ENCODE measurements at regions not wholly inside any gene's neighbourhood (a gene's known extent, or its start where the extent isn't known, plus 50 kb on each side); places are given as distances from the start of the nearest gene placed in this dataset.

GRCh38 chrX:87391742-87392141 lies 125.9 kb upstream of the KLHL4 start (continued):
- TF ChIP-seq, protein P1, sequence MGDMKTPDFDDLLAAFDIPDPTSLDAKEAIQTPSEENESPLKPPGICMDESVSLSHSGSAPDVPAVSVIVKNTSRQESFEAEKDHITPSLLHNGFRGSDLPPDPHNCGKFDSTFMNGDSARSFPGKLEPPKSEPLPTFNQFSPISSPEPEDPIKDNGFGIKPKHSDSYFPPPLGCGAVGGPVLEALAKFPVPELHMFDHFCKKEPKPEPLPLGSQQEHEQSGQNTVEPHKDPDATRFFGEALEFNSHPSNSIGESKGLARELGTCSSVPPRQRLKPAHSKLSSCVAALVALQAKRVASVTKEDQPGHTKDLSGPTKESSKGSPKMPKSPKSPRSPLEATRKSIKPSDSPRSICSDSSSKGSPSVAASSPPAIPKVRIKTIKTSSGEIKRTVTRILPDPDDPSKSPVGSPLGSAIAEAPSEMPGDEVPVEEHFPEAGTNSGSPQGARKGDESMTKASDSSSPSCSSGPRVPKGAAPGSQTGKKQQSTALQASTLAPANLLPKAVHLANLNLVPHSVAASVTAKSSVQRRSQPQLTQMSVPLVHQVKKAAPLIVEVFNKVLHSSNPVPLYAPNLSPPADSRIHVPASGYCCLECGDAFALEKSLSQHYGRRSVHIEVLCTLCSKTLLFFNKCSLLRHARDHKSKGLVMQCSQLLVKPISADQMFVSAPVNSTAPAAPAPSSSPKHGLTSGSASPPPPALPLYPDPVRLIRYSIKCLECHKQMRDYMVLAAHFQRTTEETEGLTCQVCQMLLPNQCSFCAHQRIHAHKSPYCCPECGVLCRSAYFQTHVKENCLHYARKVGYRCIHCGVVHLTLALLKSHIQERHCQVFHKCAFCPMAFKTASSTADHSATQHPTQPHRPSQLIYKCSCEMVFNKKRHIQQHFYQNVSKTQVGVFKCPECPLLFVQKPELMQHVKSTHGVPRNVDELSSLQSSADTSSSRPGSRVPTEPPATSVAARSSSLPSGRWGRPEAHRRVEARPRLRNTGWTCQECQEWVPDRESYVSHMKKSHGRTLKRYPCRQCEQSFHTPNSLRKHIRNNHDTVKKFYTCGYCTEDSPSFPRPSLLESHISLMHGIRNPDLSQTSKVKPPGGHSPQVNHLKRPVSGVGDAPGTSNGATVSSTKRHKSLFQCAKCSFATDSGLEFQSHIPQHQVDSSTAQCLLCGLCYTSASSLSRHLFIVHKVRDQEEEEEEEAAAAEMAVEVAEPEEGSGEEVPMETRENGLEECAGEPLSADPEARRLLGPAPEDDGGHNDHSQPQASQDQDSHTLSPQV (IDR thresholded peaks at IDR 0.05) = no peak
- no peak for TF ChIP-seq ZBED1 (IDR thresholded peaks at IDR 0.05; ENCODE audit: borderline replicate concordance)
- TF ChIP-seq, protein P2, sequence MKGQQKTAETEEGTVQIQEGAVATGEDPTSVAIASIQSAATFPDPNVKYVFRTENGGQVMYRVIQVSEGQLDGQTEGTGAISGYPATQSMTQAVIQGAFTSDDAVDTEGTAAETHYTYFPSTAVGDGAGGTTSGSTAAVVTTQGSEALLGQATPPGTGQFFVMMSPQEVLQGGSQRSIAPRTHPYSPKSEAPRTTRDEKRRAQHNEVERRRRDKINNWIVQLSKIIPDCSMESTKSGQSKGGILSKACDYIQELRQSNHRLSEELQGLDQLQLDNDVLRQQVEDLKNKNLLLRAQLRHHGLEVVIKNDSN (IDR thresholded peaks at IDR 0.05; ENCODE audit: borderline replicate concordance, extremely low read length, insufficient read depth, low read depth, low read length) = no peak
- no peak for TF ChIP-seq STAT3 (IDR thresholded peaks at IDR 0.05; ENCODE audit: low read depth, low read length)
- no peak for TF ChIP-seq CEBPB (IDR thresholded peaks at IDR 0.05; ENCODE audit: borderline replicate concordance in 1 of 2, low read depth in 2 of 2, low read length in 2 of 2)
- TF ChIP-seq YY1 (IDR thresholded peaks at IDR 0.05; ENCODE audit: low read depth, low read length) = no peak
- no peak for TF ChIP-seq FOS (IDR thresholded peaks at IDR 0.05; ENCODE audit: borderline replicate concordance, extremely low read depth, insufficient read length)
- TF ChIP-seq ZNF24 (IDR thresholded peaks at IDR 0.05) = no peak
- TF ChIP-seq MEF2B (IDR thresholded peaks at IDR 0.05; ENCODE audit: partially characterized antibody, poor library complexity, severe bottlenecking) = no peak
- no peak for TF ChIP-seq TCF12 (IDR thresholded peaks at IDR 0.05; ENCODE audit: low read depth, low read length)
- TF ChIP-seq ZSCAN29 (IDR thresholded peaks at IDR 0.05) = no peak
- TF ChIP-seq, protein P3, sequence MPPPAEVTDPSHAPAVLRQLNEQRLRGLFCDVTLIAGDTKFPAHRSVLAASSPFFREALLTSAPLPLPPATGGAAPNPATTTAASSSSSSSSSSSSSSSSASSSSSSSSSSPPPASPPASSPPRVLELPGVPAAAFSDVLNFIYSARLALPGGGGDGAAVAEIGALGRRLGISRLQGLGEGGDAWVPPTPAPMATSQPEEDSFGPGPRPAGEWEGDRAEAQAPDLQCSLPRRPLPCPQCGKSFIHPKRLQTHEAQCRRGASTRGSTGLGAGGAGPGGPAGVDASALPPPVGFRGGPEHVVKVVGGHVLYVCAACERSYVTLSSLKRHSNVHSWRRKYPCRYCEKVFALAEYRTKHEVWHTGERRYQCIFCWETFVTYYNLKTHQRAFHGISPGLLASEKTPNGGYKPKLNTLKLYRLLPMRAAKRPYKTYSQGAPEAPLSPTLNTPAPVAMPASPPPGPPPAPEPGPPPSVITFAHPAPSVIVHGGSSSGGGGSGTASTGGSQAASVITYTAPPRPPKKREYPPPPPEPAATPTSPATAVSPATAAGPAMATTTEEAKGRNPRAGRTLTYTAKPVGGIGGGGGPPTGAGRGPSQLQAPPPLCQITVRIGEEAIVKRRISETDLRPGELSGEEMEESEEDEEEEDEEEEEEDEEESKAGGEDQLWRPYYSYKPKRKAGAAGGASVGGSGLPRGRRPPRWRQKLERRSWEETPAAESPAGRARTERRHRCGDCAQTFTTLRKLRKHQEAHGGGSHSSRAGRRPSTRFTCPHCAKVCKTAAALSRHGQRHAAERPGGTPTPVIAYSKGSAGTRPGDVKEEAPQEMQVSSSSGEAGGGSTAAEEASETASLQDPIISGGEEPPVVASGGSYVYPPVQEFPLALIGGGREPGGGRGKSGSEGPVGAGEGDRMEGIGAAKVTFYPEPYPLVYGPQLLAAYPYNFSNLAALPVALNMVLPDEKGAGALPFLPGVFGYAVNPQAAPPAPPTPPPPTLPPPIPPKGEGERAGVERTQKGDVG (CRISPR knock-in tag; IDR thresholded peaks at IDR 0.05) = no peak

Measured in GM12878 (cell line).